Trophoblast cell (in vitro differentiated cells and primary cell): ENCODE measurements at regions not wholly inside any gene's neighbourhood (a gene's known extent, or its start where the extent isn't known, plus 50 kb on each side); places are given as distances from the start of the nearest gene placed in this dataset.

ENCODE experiments used
- DNase-seq, 2 donors: peaks; one replicate each; pipeline ENCODE4 v3.0.0-alpha.2; 2016
- H2AFZ ChIP-seq: 2 replicates; pipeline ENCODE4 v1.6.1; 2013; ENCODE audit warnings: low read length, moderate library complexity, mild to moderate bottlenecking; ENCODE audit not compliant: insufficient read depth, poor library complexity
- H2AK5ac ChIP-seq: 2 replicates; pipeline ENCODE4 v1.6.1; 2013; ENCODE audit warnings: mild to moderate bottlenecking, low read length
- H2BK120ac ChIP-seq: 2 replicates; pipeline ENCODE4 v1.6.1; 2013; ENCODE audit warnings: low read length, mild to moderate bottlenecking, moderate library complexity; ENCODE audit not compliant: insufficient read depth, poor library complexity
- H2BK12ac ChIP-seq: 2 replicates; pipeline ENCODE4 v1.6.1; 2013; ENCODE audit warnings: mild to moderate bottlenecking, low read length, moderate library complexity
- H2BK5ac ChIP-seq: 2 replicates; pipeline ENCODE4 v1.6.1; 2013; ENCODE audit warnings: low read length, low read depth, moderate library complexity, mild to moderate bottlenecking; ENCODE audit not compliant: poor library complexity
- H3K14ac ChIP-seq: 2 replicates; pipeline ENCODE4 v1.6.1; 2013; ENCODE audit warnings: mild to moderate bottlenecking, low read length
- H3K18ac ChIP-seq: 2 replicates; pipeline ENCODE4 v1.6.1; 2013; ENCODE audit warnings: mild to moderate bottlenecking, low read length
- H3K23ac ChIP-seq: 2 replicates; pipeline ENCODE4 v1.6.1; 2013; ENCODE audit warnings: low read length
- H3K27ac ChIP-seq: 2 replicates; pipeline ENCODE4 v1.5.1; 2013; ENCODE audit warnings: low read depth, mild to moderate bottlenecking, inconsistent platforms, low read length, moderate library complexity
- H3K27me3 ChIP-seq: 2 replicates; pipeline ENCODE4 v1.6.1; 2013; ENCODE audit warnings: inconsistent platforms, mild to moderate bottlenecking, low read length, moderate library complexity; ENCODE audit not compliant: insufficient read depth
- H3K36me3 ChIP-seq, 2 experiments: 1 replicate in 1 of 2; 2 replicates in 1 of 2; pipeline ENCODE4 v1.6.1; 2013; ENCODE audit warnings: low read length in 2 of 2, mild to moderate bottlenecking in 2 of 2, moderate library complexity in 1 of 2; ENCODE audit not compliant: insufficient read depth in 2 of 2, control insufficient read depth in 1 of 2
- H3K4ac ChIP-seq: 2 replicates; pipeline ENCODE4 v1.6.1; 2013; ENCODE audit warnings: low read depth, mild to moderate bottlenecking, low read length, moderate library complexity
- H3K4me1 ChIP-seq, 2 experiments: 1 replicate in 1 of 2; 2 replicates in 1 of 2; pipeline ENCODE4 v1.6.1; 2013; ENCODE audit warnings: low read length in 2 of 2, mild to moderate bottlenecking in 2 of 2, moderate library complexity in 1 of 2; ENCODE audit not compliant: insufficient read depth in 2 of 2, control insufficient read depth in 1 of 2
- H3K4me2 ChIP-seq: 2 replicates; pipeline ENCODE4 v1.6.1; 2013; ENCODE audit warnings: inconsistent platforms, mild to moderate bottlenecking, low read length, moderate library complexity
- H3K4me3 ChIP-seq: 2 replicates; pipeline ENCODE4 v1.5.1; 2013; ENCODE audit warnings: mild to moderate bottlenecking, low read depth, low read length, inconsistent platforms
- H3K79me1 ChIP-seq: one replicate; pipeline ENCODE4 v1.6.1; 2013; ENCODE audit warnings: low read length
- H3K79me2 ChIP-seq: 2 replicates; pipeline ENCODE4 v1.6.1; 2013; ENCODE audit warnings: low read length, mild to moderate bottlenecking; ENCODE audit not compliant: control insufficient read depth, insufficient read depth, poor library complexity
- H3K9ac ChIP-seq: 2 replicates; pipeline ENCODE4 v1.6.1; 2013; ENCODE audit warnings: mild to moderate bottlenecking, low read length
- H3K9me3 ChIP-seq: 2 replicates; pipeline ENCODE4 v1.6.1; 2013; ENCODE audit warnings: low read depth, mild to moderate bottlenecking, control low read depth, inconsistent platforms, low read length; ENCODE audit not compliant: insufficient read depth
- H4K12ac ChIP-seq: 2 replicates; pipeline ENCODE4 v1.6.1; 2013; ENCODE audit warnings: low read depth, mild to moderate bottlenecking, low read length, moderate library complexity
- H4K8ac ChIP-seq: 2 replicates; pipeline ENCODE4 v1.6.1; 2013; ENCODE audit warnings: low read depth, mild to moderate bottlenecking, low read length, moderate library complexity
- H4K91ac ChIP-seq: one replicate; pipeline ENCODE4 v1.6.1; 2013; ENCODE audit warnings: low read depth, mild to moderate bottlenecking, low read length, moderate library complexity
- whole genome bisulfite sequencing: extraction: QIAGEN DNeasy Blood & Tissue Kit; methylation state at CpG from one replicate; pipeline ENCODE4 v1.1.7; 2013; ENCODE audit warnings: missing lambda C conversion rate; ENCODE audit not compliant: insufficient read length, insufficient coverage; ENCODE audit errors: extremely low coverage; 5-methylcytosine and 5-hydroxymethylcytosine counted together

- no peak overlapping the region for H3K9ac ChIP-seq
- H2AK5ac ChIP-seq, result no peak overlapping the region
- no peak overlapping the region for H2AFZ ChIP-seq
- peaks cover 2% of the 10 kb centered on the region for H3K79me1 ChIP-seq
- WGBS, result no CpG with 5 or more reads among the region's 1 CpG
- H2BK5ac ChIP-seq, result no peak overlapping the region
- no peak overlapping the region for H4K12ac ChIP-seq
- H3K4me1 ChIP-seq, result peaks cover 0 to 6% of the 10 kb centered on the region in 2 experiments
- no peak overlapping the region for H4K91ac ChIP-seq
- H2BK12ac ChIP-seq, result no peak overlapping the region
- H3K18ac ChIP-seq, result no peak overlapping the region
- H3K27ac ChIP-seq, result no peak overlapping the region
- H3K4me2 ChIP-seq, result no peak overlapping the region
- no peak overlapping the region for H3K14ac ChIP-seq
- no peak for DNase-seq
- no peaks in the 10 kb centered on the region for H3K9me3 ChIP-seq
- no peak overlapping the region for H3K4ac ChIP-seq
- no peaks in the 10 kb centered on the region for H3K27me3 ChIP-seq
- no peaks in the 10 kb centered on the region for H3K79me2 ChIP-seq
- H2BK120ac ChIP-seq, result no peak overlapping the region
- no peak overlapping the region for H4K8ac ChIP-seq
- H3K23ac ChIP-seq, result no peak overlapping the region
- no peaks in the 10 kb centered on the region for H3K36me3 ChIP-seq
- no peak overlapping the region for H3K4me3 ChIP-seq
Measured at GRCh38 chr1:70843452-70843851, 204.2 kb downstream of the PTGER3 start.

GRCh38 chr1:70847013-70847412 lies 200.6 kb downstream of the PTGER3 start:
- H3K4ac ChIP-seq, result no peak overlapping the region
- H3K4me2 ChIP-seq, result no peak overlapping the region
- H2AK5ac ChIP-seq, result no peak overlapping the region
- H3K14ac ChIP-seq, result no peak overlapping the region
- DNase-seq, result no peak
- H3K79me2 ChIP-seq, result no peaks in the 10 kb centered on the region
- no peak overlapping the region for H2BK120ac ChIP-seq
- H3K18ac ChIP-seq, result no peak overlapping the region
- no peak overlapping the region for H2AFZ ChIP-seq
- H3K36me3 ChIP-seq, result no peaks in the 10 kb centered on the region
- no peak overlapping the region for H4K12ac ChIP-seq
- H4K8ac ChIP-seq, result no peak overlapping the region
- H3K9ac ChIP-seq, result no peak overlapping the region
- H3K9me3 ChIP-seq, result no peaks in the 10 kb centered on the region
- H4K91ac ChIP-seq, result no peak overlapping the region
- no peaks in the 10 kb centered on the region for H3K27me3 ChIP-seq
- H2BK12ac ChIP-seq, result no peak overlapping the region
- peaks cover 0 to 4% of the 10 kb centered on the region in 2 experiments for H3K4me1 ChIP-seq
- peaks cover 2% of the 10 kb centered on the region for H3K79me1 ChIP-seq
- H3K23ac ChIP-seq, result no peak overlapping the region
- H3K27ac ChIP-seq, result no peak overlapping the region
- no peak overlapping the region for H2BK5ac ChIP-seq
- H3K4me3 ChIP-seq, result no peak overlapping the region

GRCh38 chr1:70855203-70855602 lies 192.4 kb downstream of the PTGER3 start:
- Histone ChIP-seq H2BK5ac (no peak overlapping the region), H3K79me2 (no peaks in the 10 kb centered on the region), H2BK120ac (no peak overlapping the region), H3K9me3 (no peaks in the 10 kb centered on the region), H3K27me3 (no peaks in the 10 kb centered on the region), H3K18ac (no peak overlapping the region), H3K23ac (no peak overlapping the region), H3K14ac (no peak overlapping the region), H2AFZ (no peak overlapping the region), H3K79me1 (no peaks in the 10 kb centered on the region), H4K12ac (no peak overlapping the region), H3K4me1 (no peaks in the 10 kb centered on the region), H4K91ac (no peak overlapping the region), H3K4ac (no peak overlapping the region), H3K9ac (no peak overlapping the region), H3K4me2 (no peak overlapping the region), H3K27ac (no peak overlapping the region), H3K36me3 (no peaks in the 10 kb centered on the region), H3K4me3 (no peak overlapping the region), H2BK12ac (no peak overlapping the region), H2AK5ac (no peak overlapping the region), H4K8ac (no peak overlapping the region)
- DNase-seq, result no peak
- no CpG with 5 or more reads among the region's 5 CpGs for WGBS

GRCh38 chr1:70856201-70856600 lies 191.4 kb downstream of the PTGER3 start:
- H3K4ac ChIP-seq, result no peak overlapping the region
- H3K79me2 ChIP-seq, result no peaks in the 10 kb centered on the region
- H3K36me3 ChIP-seq, result no peaks in the 10 kb centered on the region
- H2BK12ac ChIP-seq, result no peak overlapping the region
- no peak overlapping the region for H2BK5ac ChIP-seq
- no peak overlapping the region for H3K4me2 ChIP-seq
- no CpG with 5 or more reads among the region's 2 CpGs for WGBS
- no peak overlapping the region for H3K18ac ChIP-seq
- H3K79me1 ChIP-seq, result no peaks in the 10 kb centered on the region
- no peaks in the 10 kb centered on the region for H3K9me3 ChIP-seq
- no peak overlapping the region for H3K27ac ChIP-seq
- H2AK5ac ChIP-seq, result no peak overlapping the region
- H3K14ac ChIP-seq, result no peak overlapping the region
- H3K4me3 ChIP-seq, result no peak overlapping the region
- H4K12ac ChIP-seq, result no peak overlapping the region
- H3K27me3 ChIP-seq, result no peaks in the 10 kb centered on the region
- H2AFZ ChIP-seq, result no peak overlapping the region
- H4K91ac ChIP-seq, result no peak overlapping the region
- no peak overlapping the region for H3K23ac ChIP-seq
- no peak overlapping the region for H3K9ac ChIP-seq
- no peak overlapping the region for H2BK120ac ChIP-seq
- DNase-seq, result no peak
- no peaks in the 10 kb centered on the region for H3K4me1 ChIP-seq
- no peak overlapping the region for H4K8ac ChIP-seq
